ENCODE measurements at regions not wholly inside any gene's neighbourhood (a gene's known extent, or its start where the extent isn't known, plus 50 kb on each side); places are given as distances from the start of the nearest gene placed in this dataset.
"Not testable (repeated sequence)": the region's sequence is repeated elsewhere in the genome, so short reads cannot be mapped to it uniquely, and the experiment has no call there.

- DNase-seq (ENCODE audit: low spot score) = peak; percentile 39
Measured at GRCh38 chr22:27099946-27100722, 442.7 kb downstream of the MIAT start.

DNA sequence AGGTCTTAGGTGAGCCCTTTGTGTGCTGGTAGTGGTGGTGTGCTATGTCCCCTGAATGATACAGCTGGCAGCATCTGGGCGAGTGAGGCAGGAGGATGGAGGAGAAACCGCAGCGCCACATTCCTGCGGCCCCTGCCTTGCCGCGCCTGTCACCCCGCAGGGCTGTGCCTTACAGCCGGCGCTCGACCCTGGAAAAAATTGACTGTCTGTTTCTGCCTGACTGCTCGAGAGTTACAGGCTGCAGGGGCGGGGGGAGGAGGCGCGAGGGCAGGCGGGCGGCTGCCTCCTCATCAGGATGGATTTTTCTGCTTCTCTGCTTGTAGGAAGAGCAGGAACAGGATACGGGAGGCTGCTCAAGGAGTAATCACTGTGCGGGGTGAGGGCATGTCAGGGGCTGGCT lies 443.4 kb downstream of the MIAT start:
- peak; percentile 79 for DNase-seq (ENCODE audit: low spot score)

DNA sequence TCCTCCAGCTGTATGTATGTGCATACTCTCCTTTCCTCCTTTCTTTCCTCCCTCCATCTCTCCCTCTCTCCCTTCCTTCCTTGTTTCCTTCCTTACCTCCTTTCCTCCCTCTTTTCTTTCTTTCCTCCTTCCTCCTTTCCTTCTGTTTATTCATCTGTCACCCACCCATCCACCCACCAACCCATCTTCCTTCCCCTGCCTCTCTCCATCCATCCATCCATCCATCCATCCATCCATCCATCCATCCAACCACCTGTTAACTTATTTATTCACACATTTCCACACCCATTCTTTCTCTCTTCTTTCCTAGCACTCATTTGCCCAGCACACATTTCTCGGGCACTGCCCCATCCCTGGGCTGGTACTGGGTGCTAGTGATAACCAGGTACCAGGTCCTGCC lies 443.9 kb downstream of the MIAT start:
- DNase-seq (ENCODE audit: low spot score) = no peak

DNA sequence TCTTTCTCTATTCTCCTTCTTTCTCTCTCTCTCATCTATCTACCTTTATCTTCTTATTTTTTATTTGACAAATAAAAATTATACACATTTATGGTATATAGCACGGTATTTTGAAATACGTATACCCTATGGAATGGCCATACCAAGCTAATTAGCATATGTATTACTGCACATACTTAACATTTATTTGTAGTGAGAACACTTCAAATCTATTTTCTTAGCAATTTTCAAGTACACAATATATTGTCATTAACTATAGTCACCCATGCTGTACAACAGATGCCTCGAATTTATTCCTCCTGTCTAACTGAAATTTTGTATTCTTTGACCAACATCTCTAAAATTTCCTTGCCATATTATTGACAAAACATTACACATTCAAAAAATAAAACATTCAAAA lies 447.1 kb downstream of the MIAT start:
- DNase-seq (ENCODE audit: low spot score) = no peak

DNA sequence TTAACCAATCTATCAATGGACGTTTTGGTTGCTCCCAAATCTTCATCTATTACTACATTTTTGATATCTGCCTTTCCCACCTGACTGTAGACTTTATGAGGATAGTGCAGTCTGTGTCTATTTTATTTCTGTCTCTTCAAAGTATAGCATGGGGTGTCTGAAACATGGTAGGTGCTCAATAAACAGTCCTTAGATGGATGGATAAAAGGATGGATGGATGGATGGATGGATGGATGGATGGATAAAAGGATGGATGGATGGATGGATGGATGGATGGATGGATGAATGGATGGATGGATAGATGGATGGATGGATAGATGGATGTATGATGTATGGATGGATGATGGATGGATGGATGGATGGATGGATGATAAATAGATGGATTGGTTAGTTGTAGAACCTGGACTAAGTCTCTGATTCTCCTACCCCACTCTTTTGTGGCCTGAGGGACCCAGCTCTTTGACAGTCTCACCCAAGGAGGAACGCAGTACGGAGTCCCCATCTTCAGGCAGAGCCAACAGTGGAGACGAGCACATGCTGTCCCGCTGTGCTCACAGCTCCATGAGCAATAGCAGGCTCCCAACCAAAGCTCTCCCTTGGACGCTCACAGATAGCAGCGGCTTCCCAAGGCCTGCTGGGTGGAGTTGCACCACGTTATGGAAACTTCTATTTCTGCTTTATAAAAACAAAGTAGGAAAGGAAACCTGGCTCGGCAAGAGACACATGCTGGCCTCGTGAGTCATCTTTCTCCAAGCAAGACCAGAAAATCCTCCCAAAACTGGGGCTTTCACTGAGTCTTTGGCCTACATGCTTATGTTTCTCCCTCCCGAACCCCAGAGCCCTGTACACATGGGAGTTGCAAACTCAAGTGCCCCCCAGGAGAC lies 448.0 kb downstream of the MIAT start:
- no peak for DNase-seq (ENCODE audit: low spot score)

- DNase-seq (ENCODE audit: low spot score) = no peak
Measured at GRCh38 chr22:27106985-27107384, 449.6 kb downstream of the MIAT start.

- DNase-seq (ENCODE audit: low spot score) = no peak
Measured at GRCh38 chr22:27107386-27107785, 450.0 kb downstream of the MIAT start.

DNA sequence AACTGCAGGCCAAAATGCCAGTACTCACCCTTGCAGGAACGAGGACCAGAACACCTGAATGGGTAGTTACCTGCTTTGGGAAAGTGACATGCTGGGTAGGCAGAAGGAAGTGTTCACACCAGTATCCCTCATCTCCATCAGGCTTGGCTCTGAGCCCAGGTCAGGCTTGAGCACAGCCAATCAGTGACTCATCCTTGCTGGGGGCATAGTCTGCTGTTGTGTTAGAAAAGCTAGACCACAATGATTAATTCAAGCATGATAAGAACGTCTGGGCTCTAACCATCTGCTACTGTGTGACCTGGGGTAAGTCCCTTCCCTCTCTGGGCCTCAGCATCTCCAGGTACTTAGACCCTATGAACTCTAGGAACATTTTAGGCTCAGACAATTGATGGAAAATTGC lies 450.4 kb downstream of the MIAT start:
- DNase-seq (ENCODE audit: low spot score) = no peak

DNA sequence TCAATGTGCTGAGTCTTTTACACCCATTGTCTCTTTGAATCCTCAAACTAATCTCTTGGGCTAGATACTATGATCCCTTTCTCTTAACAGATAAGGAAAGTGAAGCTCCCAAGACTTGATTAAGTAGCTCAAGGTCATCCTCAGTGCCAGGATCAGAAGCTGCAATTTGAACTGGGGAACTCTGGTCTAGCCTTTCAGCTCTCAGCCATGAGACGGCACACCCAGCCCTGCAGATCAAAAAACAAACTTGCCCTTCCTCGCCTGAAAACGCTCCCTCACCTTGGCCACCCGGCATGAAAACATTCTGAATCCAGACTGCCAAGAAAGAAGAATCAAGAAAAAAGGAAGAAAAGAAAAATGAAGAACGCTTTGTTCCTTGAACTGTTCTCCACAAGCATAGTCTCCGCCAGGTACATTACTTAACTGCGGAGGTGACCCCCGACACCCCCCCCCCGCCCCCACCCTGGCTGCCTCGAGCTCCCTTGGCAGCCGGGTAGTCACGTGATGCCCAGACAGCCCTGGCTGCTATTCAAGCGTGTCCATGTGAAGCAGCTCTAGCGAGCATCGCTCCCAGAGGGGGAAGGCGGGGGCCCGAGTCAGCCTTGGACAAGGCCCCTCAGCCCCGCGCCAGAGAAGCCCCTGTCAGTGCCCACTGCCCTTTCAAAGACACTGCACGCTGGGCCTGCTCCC lies 451.2 kb downstream of the MIAT start:
- DNase-seq (ENCODE audit: low spot score) = no peak

GRCh38 chr22:27109406-27109805 lies 452.0 kb downstream of the MIAT start:
- not testable (repeated sequence) for DNase-seq (ENCODE audit: low spot score)

GRCh38 chr22:27110665-27111451 lies 453.5 kb downstream of the MIAT start:
- DNase-seq (ENCODE audit: low spot score) = peak; percentile 48

- DNase-seq (ENCODE audit: low spot score) = no peak
Measured at GRCh38 chr22:27111796-27112672, 454.6 kb downstream of the MIAT start.

- DNase-seq (ENCODE audit: low spot score) = no peak
Measured at GRCh38 chr22:27113211-27113635, 455.8 kb downstream of the MIAT start.

- DNase-seq (ENCODE audit: low spot score) = no peak
Measured at GRCh38 chr22:27113641-27114040, 456.3 kb downstream of the MIAT start.

- no peak for DNase-seq (ENCODE audit: low spot score)
Measured at GRCh38 chr22:27114186-27114585, 456.8 kb downstream of the MIAT start.

- no peak for DNase-seq (ENCODE audit: low spot score)
Measured at GRCh38 chr22:27115410-27115809, 458.0 kb downstream of the MIAT start.

DNA sequence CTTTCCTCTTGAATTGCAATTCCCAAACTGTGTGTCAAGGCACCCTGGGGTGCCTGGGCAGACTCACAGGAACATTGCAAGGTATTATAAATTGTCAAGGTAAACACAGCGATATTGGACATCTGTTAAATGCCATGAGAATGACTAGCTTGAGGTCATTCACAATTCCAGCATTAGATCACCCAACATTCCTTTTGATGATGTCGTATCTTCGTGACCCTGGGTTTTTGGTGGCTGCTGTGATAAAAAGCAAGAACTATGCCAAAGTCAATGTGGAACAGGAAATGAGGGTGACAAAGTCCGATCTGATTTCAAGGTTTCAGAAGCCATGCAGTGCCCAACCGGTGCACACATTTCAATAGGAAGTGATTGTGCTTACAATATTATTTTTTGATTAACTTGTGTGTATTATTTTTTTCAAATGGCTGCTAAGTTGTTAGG lies 458.4 kb downstream of the MIAT start:
- DNase-seq (ENCODE audit: low spot score) = no peak

DNA sequence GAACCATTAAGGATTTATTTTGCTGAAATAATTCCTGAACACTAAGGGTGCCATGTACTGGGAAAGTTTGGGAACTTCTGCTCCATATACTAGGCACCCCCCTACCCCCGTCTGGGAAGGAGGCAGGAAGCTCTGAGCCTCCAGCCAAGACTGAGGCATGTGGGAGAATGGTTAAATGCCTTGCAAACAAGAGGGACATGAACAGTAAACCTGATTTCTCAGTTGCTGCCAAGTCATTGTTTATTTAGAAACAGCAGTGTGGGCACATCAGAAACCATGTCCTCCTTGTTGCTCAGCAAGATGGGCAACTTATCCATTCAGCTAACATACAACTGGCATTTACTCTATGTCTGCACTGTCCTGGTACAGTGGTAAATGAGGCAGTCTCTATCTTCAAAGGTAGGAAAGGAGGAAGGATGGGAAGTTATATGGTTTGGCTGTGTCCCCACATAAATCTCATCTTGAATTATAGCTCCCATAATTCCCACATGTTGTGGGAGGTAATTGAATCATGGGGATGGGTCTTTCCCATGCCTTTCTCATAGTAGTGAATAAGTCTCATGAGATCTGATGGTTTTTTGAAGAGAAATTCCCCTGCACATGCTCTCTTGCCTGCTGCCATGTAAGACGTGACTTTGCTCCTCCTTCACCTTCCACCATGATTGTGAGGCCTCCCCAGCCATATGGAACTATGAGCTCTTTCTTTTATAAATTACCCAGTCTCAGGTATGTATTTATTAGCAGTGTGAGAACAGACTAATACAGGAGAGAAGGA lies 459.1 kb downstream of the MIAT start:
- no peak for DNase-seq (ENCODE audit: low spot score)

DNA sequence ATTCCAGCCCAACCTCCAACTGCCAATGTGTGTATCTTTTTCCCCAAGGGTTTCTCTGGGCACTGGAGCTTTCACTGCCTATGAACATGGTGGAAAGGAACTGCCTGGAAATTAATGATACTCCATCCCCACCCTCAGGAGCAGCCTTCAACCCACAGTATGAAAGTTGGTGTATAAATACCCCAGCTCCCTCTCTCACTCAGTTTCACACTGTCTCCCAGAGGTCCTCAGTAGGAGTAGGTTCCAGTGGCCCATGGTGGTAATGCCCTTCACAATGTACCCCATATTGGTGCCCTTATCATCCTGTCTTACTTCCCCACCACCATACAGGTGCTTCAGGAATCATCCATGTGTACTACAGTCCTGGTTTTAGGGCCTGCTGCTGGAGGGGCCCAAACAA lies 462.6 kb downstream of the MIAT start:
- no peak for DNase-seq (ENCODE audit: low spot score)

GRCh38 chr22:27122574-27122973 lies 465.2 kb downstream of the MIAT start:
- no peak for DNase-seq (ENCODE audit: low spot score)

All from iPS-NIHi11 (cell line).